ENCODE measurements at regions not wholly inside any gene's neighbourhood (a gene's known extent, or its start where the extent isn't known, plus 50 kb on each side); places are given as distances from the start of the nearest gene placed in this dataset.

GRCh38 chr4:181173046-181173445 lies 1070.2 kb upstream of the TENM3 start:
- TF ChIP-seq EP300 (IDR thresholded peaks at IDR 0.05) (no peak), CTCF (IDR thresholded peaks at IDR 0.05) (no peak), POLR2AphosphoS5 (IDR thresholded peaks at IDR 0.05) (no peak), POLR2A (IDR thresholded peaks at IDR 0.05; ENCODE audit: low read depth) (no peak)
- H3K27ac ChIP-seq (replicated peaks in 1 of 4): no peak overlapping the region
- no peaks in the 10 kb centered on the region for H3K27me3 ChIP-seq
- no peaks in the 10 kb centered on the region for H3K9me3 ChIP-seq
- 80% methylated on average over 5 of the region's 5 CpGs for WGBS
- no peaks in the 10 kb centered on the region for H3K36me3 ChIP-seq
- intact Hi-C loops (cut with DNase I): no loop called here
- H3K4me1 ChIP-seq: no peaks in the 10 kb centered on the region
- H3K4me3 ChIP-seq: no peak overlapping the region
- DNase-seq (ENCODE audit: extremely low spot score): no peak

- WGBS: 74% methylated on average over 6 of the region's 6 CpGs
- H3K36me3 ChIP-seq: no peaks in the 10 kb centered on the region
- no peaks in the 10 kb centered on the region for H3K9me3 ChIP-seq
- intact Hi-C loops (cut with DNase I): no loop called here
- TF ChIP-seq POLR2AphosphoS5 (IDR thresholded peaks at IDR 0.05) (no peak), CTCF (IDR thresholded peaks at IDR 0.05) (no peak), EP300 (IDR thresholded peaks at IDR 0.05) (no peak)
- no peak overlapping the region for H3K27ac ChIP-seq (replicated peaks in 1 of 4)
- no peak overlapping the region for H3K4me3 ChIP-seq
- no peaks in the 10 kb centered on the region for H3K27me3 ChIP-seq
- DNase-seq (ENCODE audit: extremely low spot score): no peak
- no peaks in the 10 kb centered on the region for H3K4me1 ChIP-seq
These were observed 1066.9 kb upstream of the TENM3 start for GRCh38 chr4:181176306-181176705.

- WGBS: 17% methylated on average over 1 of the region's 1 CpG
- no peak for DNase-seq (ENCODE audit: extremely low spot score)
- no peak overlapping the region for H3K27ac ChIP-seq (replicated peaks in 1 of 4)
- no peaks in the 10 kb centered on the region for H3K27me3 ChIP-seq
- no peaks in the 10 kb centered on the region for H3K4me1 ChIP-seq
- intact Hi-C loops (cut with DNase I): no loop called here
- no peak overlapping the region for H3K4me3 ChIP-seq
- H3K36me3 ChIP-seq: no peaks in the 10 kb centered on the region
- TF ChIP-seq CTCF (IDR thresholded peaks at IDR 0.05) (no peak), POLR2A (IDR thresholded peaks at IDR 0.05; ENCODE audit: low read depth) (no peak), POLR2AphosphoS5 (IDR thresholded peaks at IDR 0.05) (no peak), EP300 (IDR thresholded peaks at IDR 0.05) (no peak)
- H3K9me3 ChIP-seq: peaks cover 0 to 6% (median 0%) of the 10 kb centered on the region in 4 donors
These were observed 1061.9 kb upstream of the TENM3 start for GRCh38 chr4:181181331-181181730.

- Histone ChIP-seq H3K4me3 (no peak overlapping the region), H3K4me1 (no peaks in the 10 kb centered on the region), H3K9me3 (peaks cover 0 to 6% (median 0%) of the 10 kb centered on the region in 4 donors), H3K27ac (replicated peaks in 1 of 4) (no peak overlapping the region), H3K36me3 (no peaks in the 10 kb centered on the region), H3K27me3 (no peaks in the 10 kb centered on the region)
- intact Hi-C loops (cut with DNase I): no loop called here
- no peak for DNase-seq (ENCODE audit: extremely low spot score)
- TF ChIP-seq POLR2A (IDR thresholded peaks at IDR 0.05; ENCODE audit: low read depth) (no peak), POLR2AphosphoS5 (IDR thresholded peaks at IDR 0.05) (no peak), CTCF (IDR thresholded peaks at IDR 0.05) (no peak), EP300 (IDR thresholded peaks at IDR 0.05) (no peak)
- WGBS: 69% methylated on average over 7 of the region's 7 CpGs
These were observed 1053.5 kb upstream of the TENM3 start for GRCh38 chr4:181189751-181190150.

- H3K27me3 ChIP-seq: no peaks in the 10 kb centered on the region
- no peak for DNase-seq (ENCODE audit: extremely low spot score)
- intact Hi-C loops (cut with DNase I): no loop called here
- 43% methylated on average over 6 of the region's 6 CpGs for WGBS
- H3K4me3 ChIP-seq: no peak overlapping the region
- no peaks in the 10 kb centered on the region for H3K36me3 ChIP-seq
- no peaks in the 10 kb centered on the region for H3K4me1 ChIP-seq
- H3K9me3 ChIP-seq: no peaks in the 10 kb centered on the region
- TF ChIP-seq POLR2A (IDR thresholded peaks at IDR 0.05; ENCODE audit: low read depth) (no peak), EP300 (IDR thresholded peaks at IDR 0.05) (no peak), POLR2AphosphoS5 (IDR thresholded peaks at IDR 0.05) (no peak), CTCF (IDR thresholded peaks at IDR 0.05) (no peak)
- no peak overlapping the region for H3K27ac ChIP-seq (replicated peaks in 1 of 4)
These were observed 1049.9 kb upstream of the TENM3 start for GRCh38 chr4:181193131-181193930.

All from esophagus muscularis mucosa (tissue), 4 donors.